CD14-positive monocyte (primary cell): ENCODE measurements at regions not wholly inside any gene's neighbourhood (a gene's known extent, or its start where the extent isn't known, plus 50 kb on each side); places are given as distances from the start of the nearest gene placed in this dataset.

Experiments used
- DNase-seq, 3 donors: peaks; one replicate each; pipeline ENCODE4 v3.0.0-alpha.2; 2011 to 2022
- H2AFZ ChIP-seq: 2 replicates; pipeline ENCODE4 v1.6.0; 2012; ENCODE audit warnings: mild to moderate bottlenecking, low read depth, low read length, inconsistent platforms; ENCODE audit not compliant: insufficient read depth, poor library complexity, severe bottlenecking
- H3K27ac ChIP-seq, 2 donors: 1 replicate in 1 of 2; 2 replicates in 1 of 2; pipeline ENCODE4 v1.5.1; 2012 to 2013; ENCODE audit warnings: low read length in 2 of 2, control low read depth in 1 of 2, inconsistent platforms in 1 of 2, low read depth in 1 of 2, mild to moderate bottlenecking in 1 of 2
- H3K27me3 ChIP-seq, 2 donors: one replicate each; pipeline versions ENCODE4 v1.6.0 to v1.6.1; 2011 to 2013; ENCODE audit warnings: low read length in 2 of 2; ENCODE audit not compliant: control insufficient read depth in 2 of 2, insufficient read depth in 2 of 2
- H3K36me3 ChIP-seq, 2 donors: replicated peaks in 1 of 2; 1 replicate in 1 of 2; 2 replicates in 1 of 2; pipeline versions ENCODE4 v1.5.1 to v1.6.1; 2012 to 2013; ENCODE audit warnings: low read length in 2 of 2, control low read depth in 1 of 2, inconsistent platforms in 1 of 2, mild to moderate bottlenecking in 1 of 2; ENCODE audit not compliant: insufficient read depth in 2 of 2, control insufficient read depth in 1 of 2
- H3K4me1 ChIP-seq, 2 donors: 1 replicate in 1 of 2; 2 replicates in 1 of 2; pipeline versions ENCODE4 v1.5.1 to v1.6.1; 2012 to 2013; ENCODE audit warnings: low read length in 2 of 2, control low read depth in 1 of 2, inconsistent platforms in 1 of 2, mild to moderate bottlenecking in 1 of 2, moderate library complexity in 1 of 2; ENCODE audit not compliant: insufficient read depth in 2 of 2, control insufficient read depth in 1 of 2
- H3K4me2 ChIP-seq: replicated peaks from 2 replicates; pipeline ENCODE3; 2012; ENCODE audit warnings: low read length, moderate library complexity, mild to moderate bottlenecking; ENCODE audit not compliant: poor library complexity, severe bottlenecking; ENCODE audit errors: extremely low read depth
- H3K4me3 ChIP-seq, 3 experiments: fragments of 200-600 bp in 1 of 3; sonication (generic) in 1 of 3; replicated peaks in 1 of 3; 1 replicate in 2 of 3; 2 replicates in 1 of 3; pipeline ENCODE4 v1.5.1; 2011 to 2013; ENCODE audit warnings: low read length in 3 of 3, mild to moderate bottlenecking in 3 of 3, control low read depth in 2 of 3, low read depth in 2 of 3, inconsistent platforms in 1 of 3, moderate library complexity in 1 of 3
- H3K79me2 ChIP-seq: 2 replicates; pipeline ENCODE4 v1.6.0; 2012; ENCODE audit warnings: mild to moderate bottlenecking, control low read depth, inconsistent platforms, low read length, moderate library complexity; ENCODE audit not compliant: insufficient read depth
- H3K9ac ChIP-seq: 2 replicates; pipeline ENCODE4 v1.6.0; 2017; ENCODE audit warnings: low read length, mild to moderate bottlenecking; ENCODE audit not compliant: insufficient read depth, poor library complexity, severe bottlenecking
- H3K9me3 ChIP-seq, 2 donors: replicated peaks in 1 of 2; 1 replicate in 1 of 2; 2 replicates in 1 of 2; pipeline versions ENCODE4 v1.5.1 to v1.6.1; 2012 to 2013; ENCODE audit warnings: low read length in 2 of 2, control low read depth in 1 of 2; ENCODE audit not compliant: control insufficient read depth in 1 of 2, insufficient read depth in 1 of 2
- H4K20me1 ChIP-seq: 2 replicates; pipeline ENCODE4 v1.6.0; 2012; ENCODE audit warnings: mild to moderate bottlenecking, low read length, control low read depth, moderate library complexity; ENCODE audit not compliant: insufficient read depth
- H3K27ac Mint-ChIP-seq, 7 donors: one replicate each; pipeline ENCODE4 v1.8.0; 2020; ENCODE audit warnings: mild to moderate bottlenecking in 7 of 7, mixed read lengths in 7 of 7, moderate library complexity in 6 of 7, inconsistent platforms in 2 of 7
- H3K27me3 Mint-ChIP-seq, 3 donors: one replicate each; pipeline ENCODE4 v1.8.0; 2021 to 2022; ENCODE audit warnings: low read depth in 3 of 3, mild to moderate bottlenecking in 3 of 3, mixed read lengths in 3 of 3, moderate library complexity in 3 of 3, inconsistent platforms in 1 of 3
- H3K36me3 Mint-ChIP-seq, 2 donors: one replicate each; pipeline ENCODE4 v1.8.0; 2020; ENCODE audit warnings: mixed read lengths in 2 of 2, inconsistent platforms in 1 of 2, mild to moderate bottlenecking in 1 of 2
- H3K4me1 Mint-ChIP-seq: one replicate; pipeline ENCODE4 v1.8.0; 2020; ENCODE audit warnings: mild to moderate bottlenecking, mixed read lengths
- H3K4me3 Mint-ChIP-seq, 2 donors: one replicate each; pipeline ENCODE4 v1.8.0; 2020; ENCODE audit warnings: mild to moderate bottlenecking in 2 of 2, mixed read lengths in 2 of 2, moderate library complexity in 1 of 2
- H3K9me3 Mint-ChIP-seq, 7 donors: one replicate each; pipeline ENCODE4 v1.8.0; 2020 to 2022; ENCODE audit warnings: mixed read lengths in 7 of 7, mild to moderate bottlenecking in 6 of 7, moderate library complexity in 6 of 7, inconsistent platforms in 2 of 7
- WGBS: methylation state at CpG from one replicate; pipeline ENCODE4 v1.1.5; 2013; ENCODE audit warnings: missing lambda C conversion rate; ENCODE audit not compliant: insufficient coverage; 5-methylcytosine and 5-hydroxymethylcytosine counted together
- intact Hi-C, 2 donors: fragments of 100-400 bp; cut with micrococcal nuclease; formaldehyde crosslinking; loops; one replicate each; pipeline versions ENCODE4 v1.15.0 to v1.15.1; 2023
- TF ChIP-seq, protein P1 (sequence below): fragments of 200-600 bp; IDR thresholded peaks from one replicate; pipeline ENCODE4 v1.8.0; 2022; ENCODE audit warnings: antibody characterized with exemption, mild to moderate bottlenecking

DNA sequence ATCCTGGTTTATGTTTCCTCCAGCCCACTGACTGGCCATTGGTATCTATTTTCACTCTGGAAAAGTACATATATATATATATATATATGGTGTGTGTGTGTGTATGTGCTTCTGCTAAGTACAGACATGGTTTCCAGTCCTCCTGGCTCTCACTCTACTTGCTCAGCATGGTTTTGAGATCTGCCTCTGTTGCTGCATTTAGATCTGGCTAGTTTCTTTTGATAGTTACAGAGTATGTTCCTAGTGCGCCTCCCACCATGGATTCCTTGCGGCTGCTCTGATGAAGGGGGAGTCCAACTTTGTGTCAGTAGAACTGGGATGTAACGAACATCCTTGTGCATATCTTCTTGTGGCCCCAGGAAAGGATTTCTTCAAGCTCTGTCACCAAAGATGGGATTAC is 274.1 kb downstream of the MIAT start:
- WGBS, result 100% methylated on average over 2 of the region's 3 CpGs
- H3K27me3 ChIP-seq, result no peaks in the 10 kb centered on the region
- H3K9ac ChIP-seq, result no peak overlapping the region
- H3K9me3 Mint-ChIP-seq, result peaks cover 0 to 4% (median 2%) of the 10 kb centered on the region in 7 donors
- no peak overlapping the region for H3K27ac ChIP-seq
- peaks cover 4 to 9% (median 6%) of the 10 kb centered on the region in 3 donors for H3K27me3 Mint-ChIP-seq
- TF ChIP-seq, protein P1, sequence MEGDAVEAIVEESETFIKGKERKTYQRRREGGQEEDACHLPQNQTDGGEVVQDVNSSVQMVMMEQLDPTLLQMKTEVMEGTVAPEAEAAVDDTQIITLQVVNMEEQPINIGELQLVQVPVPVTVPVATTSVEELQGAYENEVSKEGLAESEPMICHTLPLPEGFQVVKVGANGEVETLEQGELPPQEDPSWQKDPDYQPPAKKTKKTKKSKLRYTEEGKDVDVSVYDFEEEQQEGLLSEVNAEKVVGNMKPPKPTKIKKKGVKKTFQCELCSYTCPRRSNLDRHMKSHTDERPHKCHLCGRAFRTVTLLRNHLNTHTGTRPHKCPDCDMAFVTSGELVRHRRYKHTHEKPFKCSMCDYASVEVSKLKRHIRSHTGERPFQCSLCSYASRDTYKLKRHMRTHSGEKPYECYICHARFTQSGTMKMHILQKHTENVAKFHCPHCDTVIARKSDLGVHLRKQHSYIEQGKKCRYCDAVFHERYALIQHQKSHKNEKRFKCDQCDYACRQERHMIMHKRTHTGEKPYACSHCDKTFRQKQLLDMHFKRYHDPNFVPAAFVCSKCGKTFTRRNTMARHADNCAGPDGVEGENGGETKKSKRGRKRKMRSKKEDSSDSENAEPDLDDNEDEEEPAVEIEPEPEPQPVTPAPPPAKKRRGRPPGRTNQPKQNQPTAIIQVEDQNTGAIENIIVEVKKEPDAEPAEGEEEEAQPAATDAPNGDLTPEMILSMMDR, result no peak
- H3K4me1 ChIP-seq, result no peaks in the 10 kb centered on the region
- H3K9me3 ChIP-seq, result no peaks in the 10 kb centered on the region
- no peak overlapping the region for H3K27ac Mint-ChIP-seq
- intact Hi-C loops, result no loop called here
- H3K79me2 ChIP-seq, result no peaks in the 10 kb centered on the region
- H3K4me1 Mint-ChIP-seq, result no peaks in the 10 kb centered on the region
- H3K36me3 ChIP-seq, result no peaks in the 10 kb centered on the region
- H2AFZ ChIP-seq, result no peak overlapping the region
- H3K4me2 ChIP-seq, result no peak overlapping the region
- H4K20me1 ChIP-seq, result no peaks in the 10 kb centered on the region
- no peak for DNase-seq
- no peak overlapping the region for H3K4me3 Mint-ChIP-seq
- H3K4me3 ChIP-seq, result no peak overlapping the region
- H3K36me3 Mint-ChIP-seq, result no peaks in the 10 kb centered on the region

DNA sequence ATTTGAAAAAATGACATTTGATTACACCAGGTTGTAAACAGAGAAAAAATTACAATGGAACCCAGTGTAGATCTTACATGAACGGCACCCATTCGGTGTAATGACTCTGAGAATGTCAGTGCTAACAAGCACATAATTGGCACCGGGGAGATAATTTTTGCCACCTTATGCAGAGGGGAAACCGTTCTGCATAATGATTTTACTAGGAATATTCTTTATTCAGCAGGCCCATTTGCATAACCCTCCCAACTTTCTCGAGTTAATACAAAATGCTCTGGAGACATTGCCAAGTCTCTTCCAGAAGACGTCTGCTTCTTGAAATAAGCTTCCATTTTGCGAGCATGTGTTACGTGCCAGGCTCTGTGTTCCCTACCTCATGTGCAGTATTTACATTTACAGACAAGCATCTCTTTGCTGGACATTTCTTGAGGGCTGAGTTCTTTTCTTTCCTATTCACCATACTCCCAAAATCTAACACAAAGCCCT is 275.8 kb downstream of the MIAT start:
- Histone ChIP-seq H3K4me2 (no peak overlapping the region), H3K4me3 (no peak overlapping the region), H3K36me3 (no peaks in the 10 kb centered on the region), H3K79me2 (no peaks in the 10 kb centered on the region), H3K9ac (no peak overlapping the region), H3K27me3 (no peaks in the 10 kb centered on the region), H3K27ac (no peak overlapping the region), H3K4me1 (no peaks in the 10 kb centered on the region), H4K20me1 (no peaks in the 10 kb centered on the region), H2AFZ (no peak overlapping the region), H3K9me3 (peaks cover 0 to 5% of the 10 kb centered on the region in 2 donors)
- Mint-ChIP-seq H3K27ac (no peak overlapping the region), H3K27me3 (peaks cover 4 to 8% (median 5%) of the 10 kb centered on the region in 3 donors), H3K4me1 (no peaks in the 10 kb centered on the region), H3K4me3 (no peak overlapping the region), H3K36me3 (no peaks in the 10 kb centered on the region), H3K9me3 (peaks cover 0 to 14% (median 5%) of the 10 kb centered on the region in 7 donors)
- intact Hi-C loops, result no loop called here
- DNase-seq, result no peak
- TF ChIP-seq, protein P1, result no peak
- 93% methylated on average over 6 of the region's 8 CpGs for WGBS
